ENCODE measurements at regions not wholly inside any gene's neighbourhood (a gene's known extent, or its start where the extent isn't known, plus 50 kb on each side); places are given as distances from the start of the nearest gene placed in this dataset.

- no peaks in the 10 kb centered on the region for H4K20me1 ChIP-seq (ENCODE audit: insufficient read depth)
- H3K36me3 ChIP-seq (ENCODE audit: insufficient read depth, low read length) = no peaks in the 10 kb centered on the region
- no peak overlapping the region for H2AFZ ChIP-seq (ENCODE audit: low read depth, low read length)
- no peak overlapping the region for H3K9ac ChIP-seq (ENCODE audit: low read length)
- no peak overlapping the region for H3K27ac ChIP-seq (ENCODE audit: low read length)
- H3F3A ChIP-seq (ENCODE audit: insufficient read depth, low read length, poor library complexity, severe bottlenecking) = no peaks in the 10 kb centered on the region
- no peaks in the 10 kb centered on the region for H3K9me3 ChIP-seq (ENCODE audit: low read length)
- no peak overlapping the region for H3K4me3 ChIP-seq (ENCODE audit: low read length)
- no peaks in the 10 kb centered on the region for H3K27me3 ChIP-seq (ENCODE audit: insufficient read depth, low read depth, low read length)
- no peak overlapping the region for H3K4me2 ChIP-seq (ENCODE audit: low read length)
- H3K9me2 ChIP-seq (ENCODE audit: insufficient read depth, low read length) = no peaks in the 10 kb centered on the region
- no peaks in the 10 kb centered on the region for H3K79me2 ChIP-seq (replicated peaks; ENCODE audit: insufficient read depth, low read length)
- TF ChIP-seq POLR2AphosphoS5 (IDR thresholded peaks at IDR 0.05) (no peak), REST (IDR thresholded peaks at IDR 0.05; ENCODE audit: borderline replicate concordance) (no peak), RAD21 (conservative IDR thresholded peaks at IDR 0.05) (no peak), TAF1 (IDR thresholded peaks at IDR 0.05; ENCODE audit: low read depth) (no peak), SMC3 (conservative IDR thresholded peaks at IDR 0.05; ENCODE audit: poor library complexity) (no peak), MXI1 (conservative IDR thresholded peaks at IDR 0.05; ENCODE audit: poor library complexity, severe bottlenecking) (no peak), CTCF (IDR thresholded peaks at IDR 0.05; ENCODE audit: poor library complexity, severe bottlenecking) (no peak), EZH2 (IDR thresholded peaks at IDR 0.05; ENCODE audit: borderline replicate concordance, insufficient read depth, low read length, poor library complexity, severe bottlenecking) (no peak), EP300 (conservative IDR thresholded peaks at IDR 0.05; ENCODE audit: poor library complexity, severe bottlenecking) (no peak)
These were observed 123.2 kb upstream of the VSTM2B start for GRCh38 chr19:29402563-29402962.

DNA sequence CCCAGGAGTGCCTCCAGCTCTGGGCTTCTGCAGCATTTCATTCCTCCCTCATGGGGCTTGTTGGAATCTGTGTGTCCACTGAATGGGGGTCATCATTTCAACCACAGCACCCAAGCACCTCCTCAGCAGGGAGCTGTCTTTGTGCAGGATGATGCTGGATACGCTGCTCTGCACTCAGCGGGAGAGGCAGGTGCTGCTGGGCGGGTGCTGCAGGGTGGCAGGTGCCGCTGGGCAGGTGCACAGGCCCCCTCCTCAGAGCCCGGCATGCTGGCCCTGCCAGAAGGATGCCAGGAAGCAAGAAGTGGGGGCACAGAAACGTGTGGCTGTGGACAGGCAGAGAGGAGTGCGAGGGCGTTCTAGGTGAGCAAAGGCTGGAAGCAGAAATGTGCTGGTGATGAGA, 121.8 kb upstream of the VSTM2B start:
- no peaks in the 10 kb centered on the region for H3K27me3 ChIP-seq (ENCODE audit: insufficient read depth, low read depth, low read length)
- H2AFZ ChIP-seq (ENCODE audit: low read depth, low read length) = no peak overlapping the region
- H3K9me2 ChIP-seq (ENCODE audit: insufficient read depth, low read length) = no peaks in the 10 kb centered on the region
- no peak for TF ChIP-seq SMC3 (conservative IDR thresholded peaks at IDR 0.05; ENCODE audit: poor library complexity)
- TF ChIP-seq TAF1 (IDR thresholded peaks at IDR 0.05; ENCODE audit: low read depth) = no peak
- TF ChIP-seq EZH2 (IDR thresholded peaks at IDR 0.05; ENCODE audit: borderline replicate concordance, insufficient read depth, low read length, poor library complexity, severe bottlenecking) = no peak
- TF ChIP-seq CTCF (IDR thresholded peaks at IDR 0.05; ENCODE audit: poor library complexity, severe bottlenecking) = no peak
- no peak for TF ChIP-seq REST (IDR thresholded peaks at IDR 0.05; ENCODE audit: borderline replicate concordance)
- TF ChIP-seq EP300 (conservative IDR thresholded peaks at IDR 0.05; ENCODE audit: poor library complexity, severe bottlenecking) = no peak
- no peak for TF ChIP-seq MXI1 (conservative IDR thresholded peaks at IDR 0.05; ENCODE audit: poor library complexity, severe bottlenecking)
- no peak for TF ChIP-seq RAD21 (conservative IDR thresholded peaks at IDR 0.05)
- no peak for TF ChIP-seq POLR2AphosphoS5 (IDR thresholded peaks at IDR 0.05)
- H3K4me2 ChIP-seq (ENCODE audit: low read length) = no peak overlapping the region
- no peak overlapping the region for H3K27ac ChIP-seq (ENCODE audit: low read length)
- no peaks in the 10 kb centered on the region for H3F3A ChIP-seq (ENCODE audit: insufficient read depth, low read length, poor library complexity, severe bottlenecking)
- H3K9ac ChIP-seq (ENCODE audit: low read length) = no peak overlapping the region
- H3K36me3 ChIP-seq (ENCODE audit: insufficient read depth, low read length) = no peaks in the 10 kb centered on the region
- no peaks in the 10 kb centered on the region for H4K20me1 ChIP-seq (ENCODE audit: insufficient read depth)
- no peaks in the 10 kb centered on the region for H3K79me2 ChIP-seq (replicated peaks; ENCODE audit: insufficient read depth, low read length)
- H3K4me3 ChIP-seq (ENCODE audit: low read length) = no peak overlapping the region
- H3K9me3 ChIP-seq (ENCODE audit: low read length) = no peaks in the 10 kb centered on the region

All from neural cell (in vitro differentiated cells).